Neural cell (in vitro differentiated cells): ENCODE measurements at regions not wholly inside any gene's neighbourhood (a gene's known extent, or its start where the extent isn't known, plus 50 kb on each side); places are given as distances from the start of the nearest gene placed in this dataset.

ENCODE experiments used
- CTCF ChIP-seq: fragments of 450-650 bp; IDR thresholded peaks from 2 replicates; pipeline ENCODE4 v1.5.1; 2014; ENCODE audit warnings: antibody characterized with exemption, mild to moderate bottlenecking, moderate library complexity; ENCODE audit not compliant: poor library complexity, severe bottlenecking
- EP300 ChIP-seq: fragments of 450-650 bp; conservative IDR thresholded peaks from 2 replicates; pipeline ENCODE4 v1.6.1; 2014; ENCODE audit warnings: antibody characterized with exemption, mild to moderate bottlenecking, moderate library complexity; ENCODE audit not compliant: poor library complexity, severe bottlenecking
- EZH2 ChIP-seq: fragments of 200-600, 300-800 bp; shearing (Covaris generic), sonication (generic); IDR thresholded peaks from 2 replicates; pipeline ENCODE4 v1.6.1; 2014; ENCODE audit warnings: antibody characterized with exemption, low read length, borderline replicate concordance, mild to moderate bottlenecking; ENCODE audit not compliant: insufficient read depth, poor library complexity, severe bottlenecking
- MXI1 ChIP-seq: fragments of 450-650 bp; conservative IDR thresholded peaks from 2 replicates; pipeline ENCODE4 v1.6.1; 2014; ENCODE audit warnings: antibody characterized with exemption, mild to moderate bottlenecking; ENCODE audit not compliant: poor library complexity, severe bottlenecking
- POLR2AphosphoS5 ChIP-seq: IDR thresholded peaks from 2 replicates; pipeline ENCODE4 v1.6.1; 2012
- SMC3 ChIP-seq: fragments of 450-650 bp; conservative IDR thresholded peaks from 2 replicates; pipeline ENCODE4 v1.6.1; 2014; ENCODE audit warnings: antibody characterized with exemption, mild to moderate bottlenecking, moderate library complexity; ENCODE audit not compliant: poor library complexity
- TAF1 ChIP-seq: IDR thresholded peaks from 2 replicates; pipeline ENCODE4 v1.6.1; 2012; ENCODE audit warnings: low read depth

- TF ChIP-seq CTCF (no peak), EP300 (no peak), POLR2AphosphoS5 (no peak), SMC3 (no peak), MXI1 (no peak), EZH2 (no peak), TAF1 (no peak)
Measured at GRCh38 chr10:33410860-33411234, 76.4 kb upstream of the NRP1 start.
